ENCODE measurements at regions not wholly inside any gene's neighbourhood (a gene's known extent, or its start where the extent isn't known, plus 50 kb on each side); places are given as distances from the start of the nearest gene placed in this dataset.

DNA sequence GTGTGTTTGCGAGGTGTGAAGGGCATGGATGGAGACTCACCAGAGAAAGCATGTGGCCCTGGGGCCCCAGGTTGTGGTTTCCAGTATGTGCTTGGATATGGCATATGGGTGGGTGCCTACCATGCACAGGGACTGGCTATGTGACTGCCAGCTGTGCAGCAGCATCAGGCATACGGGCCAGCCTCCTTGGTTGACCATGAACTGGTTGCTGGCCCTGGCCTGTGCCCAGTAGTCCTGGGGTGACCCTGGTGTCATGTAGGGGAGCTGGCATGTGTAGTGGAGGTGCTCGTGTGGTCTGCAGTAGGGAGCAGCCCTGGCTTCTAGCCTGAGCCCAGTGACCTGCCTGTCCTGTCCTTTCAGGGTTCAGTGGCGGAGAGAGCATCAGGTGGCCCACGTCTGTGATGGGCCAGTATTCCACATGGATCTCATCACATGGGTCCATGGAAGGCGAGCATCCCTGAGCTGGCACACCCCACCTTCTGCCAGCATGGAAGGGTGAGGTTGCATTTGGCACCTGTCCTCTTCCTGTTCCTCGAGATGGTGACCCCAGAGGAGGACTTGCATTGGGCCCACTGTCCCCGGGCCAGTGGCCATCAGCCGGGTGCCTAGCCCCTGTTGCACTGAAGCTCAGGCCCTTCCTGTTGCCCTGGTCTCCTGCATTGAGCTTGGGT is 228.9 kb downstream of the SNRPN start:
- peaks cover 0 to 3% of the 10 kb centered on the region in 2 experiments for H3K27me3 ChIP-seq (replicated peaks in 1 of 2; ENCODE audit: control insufficient read depth in 2 of 2, extremely low read depth in 1 of 2, insufficient read depth in 2 of 2, low read length in 1 of 2)
- no peak overlapping the region for H3K4me3 ChIP-seq (ENCODE audit: control insufficient read depth in 1 of 2, extremely low read depth in 1 of 2, low read length in 1 of 2)
- Mint-ChIP-seq H3K27ac (no peak overlapping the region), H3K9me3 (peaks cover 3 to 15% (median 3%) of the 10 kb centered on the region in 3 donors), H3K4me1 (no peaks in the 10 kb centered on the region), H3K27me3 (no peaks in the 10 kb centered on the region), H3K36me3 (no peaks in the 10 kb centered on the region), H3K4me3 (no peak overlapping the region)
- 83% methylated on average over 8 of the region's 9 CpGs for WGBS (ENCODE audit: insufficient coverage)
- ChIA-PET CTCF (no interaction called here), POLR2A (no interaction called here)
- no peaks in the 10 kb centered on the region for H3K36me3 ChIP-seq (ENCODE audit: control insufficient read depth in 2 of 2, extremely low read depth in 1 of 2, insufficient read depth in 1 of 2, low read length in 1 of 2)
- H3K4me1 ChIP-seq (ENCODE audit: control insufficient read depth in 1 of 2, extremely low read depth in 1 of 2, insufficient read depth in 2 of 2, low read length in 2 of 2): no peaks in the 10 kb centered on the region
- ATAC-seq (replicated peaks in 1 of 4): no peak
- no peak overlapping the region for H3K27ac ChIP-seq (ENCODE audit: low read length)
- DNase-seq: peak in 2 of 35 experiments; percentile 1 to 22
- H3K9me3 ChIP-seq: no peaks in the 10 kb centered on the region

GRCh38 chr15:25184356-25185155 is 229.8 kb downstream of the SNRPN start:
- Mint-ChIP-seq H3K36me3 (no peaks in the 10 kb centered on the region), H3K9me3 (peaks cover 3 to 19% (median 5%) of the 10 kb centered on the region in 3 donors), H3K27me3 (no peaks in the 10 kb centered on the region)

GRCh38 chr15:25185156-25185710 is 230.4 kb downstream of the SNRPN start:
- H3K9me3 ChIP-seq: no peaks in the 10 kb centered on the region

More at GRCh38 chr15:25184356-25185155, 229.8 kb downstream of the SNRPN start:
- H3K27ac ChIP-seq (ENCODE audit: low read length): no peak overlapping the region
- H3K36me3 ChIP-seq (ENCODE audit: control insufficient read depth in 2 of 2, extremely low read depth in 1 of 2, insufficient read depth in 1 of 2, low read length in 1 of 2): no peaks in the 10 kb centered on the region
- no peaks in the 10 kb centered on the region for H3K9me3 ChIP-seq
- peaks cover 0 to 3% of the 10 kb centered on the region in 2 experiments for H3K27me3 ChIP-seq (replicated peaks in 1 of 2; ENCODE audit: control insufficient read depth in 2 of 2, extremely low read depth in 1 of 2, insufficient read depth in 2 of 2, low read length in 1 of 2)
- no peaks in the 10 kb centered on the region for H3K4me1 ChIP-seq (ENCODE audit: control insufficient read depth in 1 of 2, extremely low read depth in 1 of 2, insufficient read depth in 2 of 2, low read length in 2 of 2)
- Mint-ChIP-seq H3K4me1 (no peaks in the 10 kb centered on the region), H3K27ac (no peak overlapping the region), H3K4me3 (no peak overlapping the region)
- ChIA-PET POLR2A (no interaction called here), CTCF (no interaction called here)
- DNase-seq (peak in 1 of 35 experiments; percentile 19), ATAC-seq (replicated peaks in 1 of 4) (no peak)
- H3K4me3 ChIP-seq (ENCODE audit: control insufficient read depth in 1 of 2, extremely low read depth in 1 of 2, low read length in 1 of 2): no peak overlapping the region
- 80% methylated on average over 10 of the region's 12 CpGs for WGBS (ENCODE audit: insufficient coverage)

DNA sequence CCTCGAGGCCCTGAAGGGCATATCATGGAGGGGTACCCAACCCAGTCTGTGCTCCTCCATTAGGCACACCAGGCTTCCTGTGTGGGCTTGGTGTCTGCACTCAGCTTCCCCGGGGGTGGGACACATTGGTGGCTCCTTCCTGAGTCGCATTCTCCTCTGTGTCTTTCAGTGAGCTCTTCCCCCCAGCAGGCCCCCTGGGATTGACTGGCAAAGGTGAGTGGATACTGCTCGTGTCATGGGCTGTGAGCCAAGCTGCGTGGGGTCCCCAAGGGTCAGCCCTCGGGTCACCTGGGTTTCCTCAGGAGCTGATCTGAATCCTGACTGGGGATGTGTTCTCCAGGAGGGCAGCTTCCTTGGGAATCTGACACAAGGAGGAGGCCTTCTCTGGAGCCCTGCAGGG is 231.0 kb downstream of the SNRPN start:
- Mint-ChIP-seq H3K36me3 (no peaks in the 10 kb centered on the region), H3K4me1 (no peaks in the 10 kb centered on the region), H3K27ac (no peak overlapping the region), H3K4me3 (no peak overlapping the region), H3K9me3 (peaks cover 7 to 22% (median 9%) of the 10 kb centered on the region in 3 donors), H3K27me3 (no peaks in the 10 kb centered on the region)
- ChIA-PET POLR2A (no interaction called here), CTCF (no interaction called here)
- Histone ChIP-seq H3K36me3 (ENCODE audit: control insufficient read depth in 2 of 2, extremely low read depth in 1 of 2, insufficient read depth in 1 of 2, low read length in 1 of 2) (no peaks in the 10 kb centered on the region), H3K4me3 (ENCODE audit: control insufficient read depth in 1 of 2, extremely low read depth in 1 of 2, low read length in 1 of 2) (no peak overlapping the region), H3K9me3 (no peaks in the 10 kb centered on the region), H3K27ac (ENCODE audit: low read length) (no peak overlapping the region), H3K4me1 (ENCODE audit: control insufficient read depth in 1 of 2, extremely low read depth in 1 of 2, insufficient read depth in 2 of 2, low read length in 2 of 2) (no peaks in the 10 kb centered on the region), H3K27me3 (replicated peaks in 1 of 2; ENCODE audit: control insufficient read depth in 2 of 2, extremely low read depth in 1 of 2, insufficient read depth in 2 of 2, low read length in 1 of 2) (peaks cover 0 to 3% of the 10 kb centered on the region in 2 experiments)
- 60% methylated on average over 4 of the region's 6 CpGs for WGBS (ENCODE audit: insufficient coverage)
- ATAC-seq (replicated peaks in 1 of 4) (no peak), DNase-seq (no peak)

More at GRCh38 chr15:25185156-25185710, 230.4 kb downstream of the SNRPN start:
- WGBS (ENCODE audit: insufficient coverage): 92% methylated on average over 14 of the region's 15 CpGs
- DNase-seq (no peak), ATAC-seq (replicated peaks in 1 of 4) (no peak)
- H3K4me1 Mint-ChIP-seq: no peaks in the 10 kb centered on the region
- ChIA-PET CTCF (no interaction called here), POLR2A (no interaction called here)
- Histone ChIP-seq H3K27ac (ENCODE audit: low read length) (no peak overlapping the region), H3K4me1 (ENCODE audit: control insufficient read depth in 1 of 2, extremely low read depth in 1 of 2, insufficient read depth in 2 of 2, low read length in 2 of 2) (no peaks in the 10 kb centered on the region), H3K27me3 (replicated peaks in 1 of 2; ENCODE audit: control insufficient read depth in 2 of 2, extremely low read depth in 1 of 2, insufficient read depth in 2 of 2, low read length in 1 of 2) (peaks cover 0 to 3% of the 10 kb centered on the region in 2 experiments), H3K36me3 (ENCODE audit: control insufficient read depth in 2 of 2, extremely low read depth in 1 of 2, insufficient read depth in 1 of 2, low read length in 1 of 2) (no peaks in the 10 kb centered on the region), H3K4me3 (ENCODE audit: control insufficient read depth in 1 of 2, extremely low read depth in 1 of 2, low read length in 1 of 2) (no peak overlapping the region)
- H3K27me3 Mint-ChIP-seq: no peaks in the 10 kb centered on the region
- H3K4me3 Mint-ChIP-seq: no peak overlapping the region
- no peak overlapping the region for H3K27ac Mint-ChIP-seq
- H3K9me3 Mint-ChIP-seq: peaks cover 6 to 23% (median 9%) of the 10 kb centered on the region in 3 donors
- no peaks in the 10 kb centered on the region for H3K36me3 Mint-ChIP-seq

DNA sequence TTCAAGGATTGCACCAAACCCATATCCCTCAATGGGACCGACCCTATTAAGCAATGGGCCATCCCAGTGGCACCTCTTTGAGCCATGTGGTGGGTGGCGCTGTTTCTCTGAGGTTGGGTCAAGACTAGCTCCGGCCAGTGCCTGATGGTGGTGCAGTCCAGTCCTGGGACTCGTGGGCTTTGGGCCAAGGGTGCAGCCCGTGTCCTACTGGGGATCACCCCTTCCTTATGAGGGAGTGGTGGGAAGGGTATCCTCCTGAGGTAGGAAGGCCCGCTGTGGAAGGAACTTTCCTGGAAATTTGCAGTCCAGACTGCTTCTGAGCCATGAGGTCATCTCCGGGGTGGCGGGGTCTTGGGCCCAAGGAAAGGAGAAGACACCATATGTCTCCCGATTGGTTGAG is 231.6 kb downstream of the SNRPN start:
- Mint-ChIP-seq H3K4me1 (no peaks in the 10 kb centered on the region), H3K27me3 (no peaks in the 10 kb centered on the region), H3K9me3 (peaks cover 7 to 22% (median 9%) of the 10 kb centered on the region in 3 donors), H3K4me3 (no peak overlapping the region), H3K27ac (no peak overlapping the region), H3K36me3 (no peaks in the 10 kb centered on the region)
- POLR2A ChIA-PET: no interaction called here
- Histone ChIP-seq H3K9me3 (no peaks in the 10 kb centered on the region), H3K27ac (ENCODE audit: low read length) (no peak overlapping the region), H3K36me3 (ENCODE audit: control insufficient read depth in 2 of 2, extremely low read depth in 1 of 2, insufficient read depth in 1 of 2, low read length in 1 of 2) (no peaks in the 10 kb centered on the region), H3K4me1 (ENCODE audit: control insufficient read depth in 1 of 2, extremely low read depth in 1 of 2, insufficient read depth in 2 of 2, low read length in 2 of 2) (no peaks in the 10 kb centered on the region), H3K4me3 (ENCODE audit: control insufficient read depth in 1 of 2, extremely low read depth in 1 of 2, low read length in 1 of 2) (no peak overlapping the region), H3K27me3 (replicated peaks in 1 of 2; ENCODE audit: control insufficient read depth in 2 of 2, extremely low read depth in 1 of 2, insufficient read depth in 2 of 2, low read length in 1 of 2) (peaks cover 0 to 3% of the 10 kb centered on the region in 2 experiments)
- 83% methylated on average over 9 of the region's 9 CpGs for WGBS (ENCODE audit: insufficient coverage)
- no peak for ATAC-seq (replicated peaks in 1 of 4)
- CTCF ChIA-PET: no interaction called here
- no peak for DNase-seq

DNA sequence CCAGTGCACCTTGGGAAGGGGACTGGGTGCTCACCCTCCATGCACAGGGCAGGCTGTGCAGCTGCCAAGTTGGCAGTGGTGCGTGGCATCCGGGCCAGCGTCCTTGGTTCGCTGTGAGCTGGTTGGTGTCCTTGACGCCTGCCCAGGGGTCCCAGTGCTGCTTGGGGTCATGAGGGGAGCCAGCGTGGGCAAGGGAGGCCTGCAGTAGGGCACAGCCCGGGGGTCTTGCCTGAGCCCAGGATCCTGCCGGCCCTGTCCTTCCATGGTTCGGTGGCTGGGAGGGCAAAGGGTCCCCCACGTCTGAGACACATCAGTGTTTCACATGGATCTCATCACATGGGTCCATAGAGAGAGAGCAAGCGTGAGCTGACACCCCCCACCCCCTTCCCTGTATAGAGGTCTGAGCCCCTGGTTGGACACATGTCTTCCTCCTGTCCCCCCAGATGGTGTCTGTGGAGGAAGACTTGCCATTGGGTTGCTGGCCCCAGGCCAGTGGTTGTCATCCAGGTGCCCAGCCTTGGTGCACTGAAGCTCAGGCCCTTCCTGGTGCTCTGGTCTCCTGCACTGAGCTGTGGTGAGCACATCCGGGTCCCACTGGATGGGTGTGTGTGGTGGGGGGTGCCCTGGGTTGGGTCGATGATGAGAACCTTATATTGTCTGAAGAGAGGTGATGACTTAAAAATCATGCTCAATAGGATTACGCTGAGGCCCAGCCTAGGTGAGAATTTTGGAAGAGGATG is 232.3 kb downstream of the SNRPN start:
- no peaks in the 10 kb centered on the region for H3K27me3 ChIP-seq (replicated peaks in 1 of 2; ENCODE audit: control insufficient read depth in 2 of 2, extremely low read depth in 1 of 2, insufficient read depth in 2 of 2, low read length in 1 of 2)
- H3K27ac ChIP-seq (ENCODE audit: low read length): no peak overlapping the region
- no peaks in the 10 kb centered on the region for H3K4me1 ChIP-seq (ENCODE audit: control insufficient read depth in 1 of 2, extremely low read depth in 1 of 2, insufficient read depth in 2 of 2, low read length in 2 of 2)
- no peak for DNase-seq
- H3K36me3 Mint-ChIP-seq: no peaks in the 10 kb centered on the region
- CTCF ChIA-PET: no interaction called here
- no peak for ATAC-seq (replicated peaks in 1 of 4)
- no peaks in the 10 kb centered on the region for H3K36me3 ChIP-seq (ENCODE audit: control insufficient read depth in 2 of 2, extremely low read depth in 1 of 2, insufficient read depth in 1 of 2, low read length in 1 of 2)
- H3K27me3 Mint-ChIP-seq: no peaks in the 10 kb centered on the region
- POLR2A ChIA-PET: no interaction called here
- no peak overlapping the region for H3K4me3 ChIP-seq (ENCODE audit: control insufficient read depth in 1 of 2, extremely low read depth in 1 of 2, low read length in 1 of 2)
- no peaks in the 10 kb centered on the region for H3K4me1 Mint-ChIP-seq
- no peak overlapping the region for H3K4me3 Mint-ChIP-seq
- no peak overlapping the region for H3K27ac Mint-ChIP-seq
- H3K9me3 Mint-ChIP-seq: peaks cover 7 to 22% (median 9%) of the 10 kb centered on the region in 3 donors
- 87% methylated on average over 13 of the region's 14 CpGs for WGBS (ENCODE audit: insufficient coverage)
- H3K9me3 ChIP-seq: no peaks in the 10 kb centered on the region

Data from T-cell (primary cell).